ENCODE measurements at regions not wholly inside any gene's neighbourhood (a gene's known extent, or its start where the extent isn't known, plus 50 kb on each side); places are given as distances from the start of the nearest gene placed in this dataset.

DNA sequence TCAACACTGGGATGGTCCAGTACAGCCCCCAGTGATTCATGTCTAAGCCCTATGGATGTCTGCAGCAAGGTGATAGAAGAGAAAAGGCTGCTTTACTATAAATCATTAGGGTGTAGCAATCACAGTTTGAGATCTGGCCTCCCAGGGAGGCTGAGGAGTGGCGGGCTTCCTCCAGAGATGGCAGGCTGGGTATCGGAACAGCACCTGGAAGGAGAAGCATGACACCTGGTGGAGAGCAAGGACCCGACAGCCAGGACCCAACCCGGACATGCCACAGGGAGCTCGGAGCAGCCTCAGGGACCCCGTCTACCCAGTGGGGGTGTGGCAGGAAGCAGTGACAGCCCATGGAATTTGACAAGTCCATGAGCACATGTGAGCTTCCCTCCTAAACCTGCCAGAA lies 114.8 kb upstream of the CD93 start:
- Mint-ChIP-seq H3K27me3 (ENCODE audit: insufficient read depth, low read depth, poor library complexity) (peaks cover 14% of the 10 kb centered on the region), H3K4me1 (peaks cover 22% of the 10 kb centered on the region), H3K27ac (no peak overlapping the region), H3K9me3 (peaks cover 10% of the 10 kb centered on the region; the same call in 2 of the 3 replicates), H3K36me3 (ENCODE audit: low read depth) (no peaks in the 10 kb centered on the region), H3K4me3 (no peak overlapping the region)
- Histone ChIP-seq H3K27ac (ENCODE audit: low read depth) (no peak overlapping the region), H3K4me1 (ENCODE audit: insufficient read depth) (peaks cover 21% of the 10 kb centered on the region), H3K9me2 (ENCODE audit: insufficient read depth) (no peaks in the 10 kb centered on the region), H3K4me2 (no peak overlapping the region), H3K79me2 (replicated peaks; ENCODE audit: insufficient read depth) (no peaks in the 10 kb centered on the region), H3K36me3 (ENCODE audit: insufficient read depth) (no peaks in the 10 kb centered on the region), H3K4me3 (no peak overlapping the region), H3K27me3 (ENCODE audit: insufficient read depth) (no peaks in the 10 kb centered on the region), H3F3A (replicated peaks; ENCODE audit: low read depth) (peaks cover 6% of the 10 kb centered on the region; the same call in 1 of the 2 replicates), H4K20me1 (replicated peaks; ENCODE audit: insufficient read depth) (no peaks in the 10 kb centered on the region), H2AFZ (no peak overlapping the region; the same call in 1 of the 2 replicates)
- peak; percentile 91 for ATAC-seq
- no peak for TF ChIP-seq STAT1 (IDR thresholded peaks at IDR 0.05; ENCODE audit: unreplicated experiment)
- TF ChIP-seq, protein P1, sequence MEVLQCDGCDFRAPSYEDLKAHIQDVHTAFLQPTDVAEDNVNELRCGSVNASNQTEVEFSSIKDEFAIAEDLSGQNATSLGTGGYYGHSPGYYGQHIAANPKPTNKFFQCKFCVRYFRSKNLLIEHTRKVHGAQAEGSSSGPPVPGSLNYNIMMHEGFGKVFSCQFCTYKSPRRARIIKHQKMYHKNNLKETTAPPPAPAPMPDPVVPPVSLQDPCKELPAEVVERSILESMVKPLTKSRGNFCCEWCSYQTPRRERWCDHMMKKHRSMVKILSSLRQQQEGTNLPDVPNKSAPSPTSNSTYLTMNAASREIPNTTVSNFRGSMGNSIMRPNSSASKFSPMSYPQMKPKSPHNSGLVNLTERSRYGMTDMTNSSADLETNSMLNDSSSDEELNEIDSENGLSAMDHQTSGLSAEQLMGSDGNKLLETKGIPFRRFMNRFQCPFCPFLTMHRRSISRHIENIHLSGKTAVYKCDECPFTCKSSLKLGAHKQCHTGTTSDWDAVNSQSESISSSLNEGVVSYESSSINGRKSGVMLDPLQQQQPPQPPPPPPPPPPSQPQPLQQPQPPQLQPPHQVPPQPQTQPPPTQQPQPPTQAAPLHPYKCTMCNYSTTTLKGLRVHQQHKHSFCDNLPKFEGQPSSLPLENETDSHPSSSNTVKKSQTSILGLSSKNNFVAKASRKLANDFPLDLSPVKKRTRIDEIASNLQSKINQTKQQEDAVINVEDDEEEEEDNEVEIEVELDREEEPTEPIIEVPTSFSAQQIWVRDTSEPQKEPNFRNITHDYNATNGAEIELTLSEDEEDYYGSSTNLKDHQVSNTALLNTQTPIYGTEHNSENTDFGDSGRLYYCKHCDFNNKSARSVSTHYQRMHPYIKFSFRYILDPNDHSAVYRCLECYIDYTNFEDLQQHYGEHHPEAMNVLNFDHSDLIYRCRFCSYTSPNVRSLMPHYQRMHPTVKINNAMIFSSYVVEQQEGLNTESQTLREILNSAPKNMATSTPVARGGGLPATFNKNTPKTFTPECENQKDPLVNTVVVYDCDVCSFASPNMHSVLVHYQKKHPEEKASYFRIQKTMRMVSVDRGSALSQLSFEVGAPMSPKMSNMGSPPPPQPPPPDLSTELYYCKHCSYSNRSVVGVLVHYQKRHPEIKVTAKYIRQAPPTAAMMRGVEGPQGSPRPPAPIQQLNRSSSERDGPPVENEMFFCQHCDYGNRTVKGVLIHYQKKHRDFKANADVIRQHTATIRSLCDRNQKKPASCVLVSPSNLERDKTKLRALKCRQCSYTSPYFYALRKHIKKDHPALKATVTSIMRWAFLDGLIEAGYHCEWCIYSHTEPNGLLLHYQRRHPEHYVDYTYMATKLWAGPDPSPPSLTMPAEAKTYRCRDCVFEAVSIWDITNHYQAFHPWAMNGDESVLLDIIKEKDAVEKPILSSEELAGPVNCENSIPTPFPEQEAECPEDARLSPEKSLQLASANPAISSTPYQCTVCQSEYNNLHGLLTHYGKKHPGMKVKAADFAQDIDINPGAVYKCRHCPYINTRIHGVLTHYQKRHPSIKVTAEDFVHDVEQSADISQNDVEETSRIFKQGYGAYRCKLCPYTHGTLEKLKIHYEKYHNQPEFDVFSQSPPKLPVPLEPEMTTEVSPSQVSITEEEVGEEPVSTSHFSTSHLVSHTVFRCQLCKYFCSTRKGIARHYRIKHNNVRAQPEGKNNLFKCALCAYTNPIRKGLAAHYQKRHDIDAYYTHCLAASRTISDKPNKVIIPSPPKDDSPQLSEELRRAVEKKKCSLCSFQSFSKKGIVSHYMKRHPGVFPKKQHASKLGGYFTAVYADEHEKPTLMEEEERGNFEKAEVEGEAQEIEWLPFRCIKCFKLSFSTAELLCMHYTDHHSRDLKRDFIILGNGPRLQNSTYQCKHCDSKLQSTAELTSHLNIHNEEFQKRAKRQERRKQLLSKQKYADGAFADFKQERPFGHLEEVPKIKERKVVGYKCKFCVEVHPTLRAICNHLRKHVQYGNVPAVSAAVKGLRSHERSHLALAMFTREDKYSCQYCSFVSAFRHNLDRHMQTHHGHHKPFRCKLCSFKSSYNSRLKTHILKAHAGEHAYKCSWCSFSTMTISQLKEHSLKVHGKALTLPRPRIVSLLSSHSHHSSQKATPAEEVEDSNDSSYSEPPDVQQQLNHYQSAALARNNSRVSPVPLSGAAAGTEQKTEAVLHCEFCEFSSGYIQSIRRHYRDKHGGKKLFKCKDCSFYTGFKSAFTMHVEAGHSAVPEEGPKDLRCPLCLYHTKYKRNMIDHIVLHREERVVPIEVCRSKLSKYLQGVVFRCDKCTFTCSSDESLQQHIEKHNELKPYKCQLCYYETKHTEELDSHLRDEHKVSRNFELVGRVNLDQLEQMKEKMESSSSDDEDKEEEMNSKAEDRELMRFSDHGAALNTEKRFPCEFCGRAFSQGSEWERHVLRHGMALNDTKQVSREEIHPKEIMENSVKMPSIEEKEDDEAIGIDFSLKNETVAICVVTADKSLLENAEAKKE (CRISPR knock-in tag; IDR thresholded peaks at IDR 0.05), result peak; percentile 14; the same call in 1 of the 2 replicates
- TF ChIP-seq POLR2AphosphoS5 (IDR thresholded peaks at IDR 0.05; ENCODE audit: low read depth), result no peak
- TF ChIP-seq, protein P2, sequence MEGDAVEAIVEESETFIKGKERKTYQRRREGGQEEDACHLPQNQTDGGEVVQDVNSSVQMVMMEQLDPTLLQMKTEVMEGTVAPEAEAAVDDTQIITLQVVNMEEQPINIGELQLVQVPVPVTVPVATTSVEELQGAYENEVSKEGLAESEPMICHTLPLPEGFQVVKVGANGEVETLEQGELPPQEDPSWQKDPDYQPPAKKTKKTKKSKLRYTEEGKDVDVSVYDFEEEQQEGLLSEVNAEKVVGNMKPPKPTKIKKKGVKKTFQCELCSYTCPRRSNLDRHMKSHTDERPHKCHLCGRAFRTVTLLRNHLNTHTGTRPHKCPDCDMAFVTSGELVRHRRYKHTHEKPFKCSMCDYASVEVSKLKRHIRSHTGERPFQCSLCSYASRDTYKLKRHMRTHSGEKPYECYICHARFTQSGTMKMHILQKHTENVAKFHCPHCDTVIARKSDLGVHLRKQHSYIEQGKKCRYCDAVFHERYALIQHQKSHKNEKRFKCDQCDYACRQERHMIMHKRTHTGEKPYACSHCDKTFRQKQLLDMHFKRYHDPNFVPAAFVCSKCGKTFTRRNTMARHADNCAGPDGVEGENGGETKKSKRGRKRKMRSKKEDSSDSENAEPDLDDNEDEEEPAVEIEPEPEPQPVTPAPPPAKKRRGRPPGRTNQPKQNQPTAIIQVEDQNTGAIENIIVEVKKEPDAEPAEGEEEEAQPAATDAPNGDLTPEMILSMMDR (conservative IDR thresholded peaks at IDR 0.05; ENCODE audit: low read depth in 2 of 2), result peak; percentile 64 to 86
- no peak for TF ChIP-seq EZH2phosphoT487 (IDR thresholded peaks at IDR 0.05; ENCODE audit: unreplicated experiment)
- TF ChIP-seq, protein P3, sequence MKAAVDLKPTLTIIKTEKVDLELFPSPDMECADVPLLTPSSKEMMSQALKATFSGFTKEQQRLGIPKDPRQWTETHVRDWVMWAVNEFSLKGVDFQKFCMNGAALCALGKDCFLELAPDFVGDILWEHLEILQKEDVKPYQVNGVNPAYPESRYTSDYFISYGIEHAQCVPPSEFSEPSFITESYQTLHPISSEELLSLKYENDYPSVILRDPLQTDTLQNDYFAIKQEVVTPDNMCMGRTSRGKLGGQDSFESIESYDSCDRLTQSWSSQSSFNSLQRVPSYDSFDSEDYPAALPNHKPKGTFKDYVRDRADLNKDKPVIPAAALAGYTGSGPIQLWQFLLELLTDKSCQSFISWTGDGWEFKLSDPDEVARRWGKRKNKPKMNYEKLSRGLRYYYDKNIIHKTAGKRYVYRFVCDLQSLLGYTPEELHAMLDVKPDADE (IDR thresholded peaks at IDR 0.05), result no peak
- TF ChIP-seq EZH2 (IDR thresholded peaks at IDR 0.05; ENCODE audit: low read depth, unreplicated experiment), result no peak
- TF ChIP-seq, protein P4, sequence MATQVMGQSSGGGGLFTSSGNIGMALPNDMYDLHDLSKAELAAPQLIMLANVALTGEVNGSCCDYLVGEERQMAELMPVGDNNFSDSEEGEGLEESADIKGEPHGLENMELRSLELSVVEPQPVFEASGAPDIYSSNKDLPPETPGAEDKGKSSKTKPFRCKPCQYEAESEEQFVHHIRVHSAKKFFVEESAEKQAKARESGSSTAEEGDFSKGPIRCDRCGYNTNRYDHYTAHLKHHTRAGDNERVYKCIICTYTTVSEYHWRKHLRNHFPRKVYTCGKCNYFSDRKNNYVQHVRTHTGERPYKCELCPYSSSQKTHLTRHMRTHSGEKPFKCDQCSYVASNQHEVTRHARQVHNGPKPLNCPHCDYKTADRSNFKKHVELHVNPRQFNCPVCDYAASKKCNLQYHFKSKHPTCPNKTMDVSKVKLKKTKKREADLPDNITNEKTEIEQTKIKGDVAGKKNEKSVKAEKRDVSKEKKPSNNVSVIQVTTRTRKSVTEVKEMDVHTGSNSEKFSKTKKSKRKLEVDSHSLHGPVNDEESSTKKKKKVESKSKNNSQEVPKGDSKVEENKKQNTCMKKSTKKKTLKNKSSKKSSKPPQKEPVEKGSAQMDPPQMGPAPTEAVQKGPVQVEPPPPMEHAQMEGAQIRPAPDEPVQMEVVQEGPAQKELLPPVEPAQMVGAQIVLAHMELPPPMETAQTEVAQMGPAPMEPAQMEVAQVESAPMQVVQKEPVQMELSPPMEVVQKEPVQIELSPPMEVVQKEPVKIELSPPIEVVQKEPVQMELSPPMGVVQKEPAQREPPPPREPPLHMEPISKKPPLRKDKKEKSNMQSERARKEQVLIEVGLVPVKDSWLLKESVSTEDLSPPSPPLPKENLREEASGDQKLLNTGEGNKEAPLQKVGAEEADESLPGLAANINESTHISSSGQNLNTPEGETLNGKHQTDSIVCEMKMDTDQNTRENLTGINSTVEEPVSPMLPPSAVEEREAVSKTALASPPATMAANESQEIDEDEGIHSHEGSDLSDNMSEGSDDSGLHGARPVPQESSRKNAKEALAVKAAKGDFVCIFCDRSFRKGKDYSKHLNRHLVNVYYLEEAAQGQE (IDR thresholded peaks at IDR 0.05; ENCODE audit: unreplicated experiment), result no peak
- TF ChIP-seq CREB1 (CRISPR knock-in tag; IDR thresholded peaks at IDR 0.05; ENCODE audit: low read depth), result no peak
- no peak for TF ChIP-seq ZNF114 (CRISPR knock-in tag; IDR thresholded peaks at IDR 0.05)
- no peak for TF ChIP-seq ZNF331 (CRISPR knock-in tag; IDR thresholded peaks at IDR 0.05; ENCODE audit: low read depth)
- no peak for TF ChIP-seq NANOG (IDR thresholded peaks at IDR 0.05; ENCODE audit: borderline replicate concordance)
- TF ChIP-seq JUNB (IDR thresholded peaks at IDR 0.05; ENCODE audit: unreplicated experiment), result no peak
- peak; percentile 85 for DNase-seq (ENCODE audit: low spot score)
